HepG2 (cell line): ENCODE measurements at regions not wholly inside any gene's neighbourhood (a gene's known extent, or its start where the extent isn't known, plus 50 kb on each side); places are given as distances from the start of the nearest gene placed in this dataset.
"Not testable (repeated sequence)": the region's sequence is repeated elsewhere in the genome, so short reads cannot be mapped to it uniquely, and the experiment has no call there.

Source experiments
- GPN1 ChIP-seq: sonication (generic); formaldehyde crosslinking; IDR thresholded peaks from 2 replicates; pipeline ENCODE4 v1.5.1; 2020; ENCODE audit warnings: missing genetic modification reagents, borderline replicate concordance
- ZBTB1 ChIP-seq: sonication (generic); formaldehyde crosslinking; IDR thresholded peaks from 2 replicates; pipeline ENCODE4 v1.4.0; 2020; ENCODE audit warnings: missing genetic modification reagents, borderline replicate concordance
- ZNF367 ChIP-seq: sonication (generic); formaldehyde crosslinking; IDR thresholded peaks from 2 replicates; pipeline ENCODE4 v1.4.0; 2020; ENCODE audit warnings: missing genetic modification reagents, borderline replicate concordance
- ZNF850 ChIP-seq: sonication (generic); formaldehyde crosslinking; conservative IDR thresholded peaks from 2 replicates; pipeline ENCODE4 v1.9.0; 2021; ENCODE audit warnings: mild to moderate bottlenecking, missing genetic modification reagents
- TF ChIP-seq, protein P1 (sequence below): IDR thresholded peaks from 2 replicates; pipeline ENCODE4 v1.6.1; 2016; ENCODE audit warnings: missing compliant biosample characterization, missing genetic modification reagents, borderline replicate concordance

DNA sequence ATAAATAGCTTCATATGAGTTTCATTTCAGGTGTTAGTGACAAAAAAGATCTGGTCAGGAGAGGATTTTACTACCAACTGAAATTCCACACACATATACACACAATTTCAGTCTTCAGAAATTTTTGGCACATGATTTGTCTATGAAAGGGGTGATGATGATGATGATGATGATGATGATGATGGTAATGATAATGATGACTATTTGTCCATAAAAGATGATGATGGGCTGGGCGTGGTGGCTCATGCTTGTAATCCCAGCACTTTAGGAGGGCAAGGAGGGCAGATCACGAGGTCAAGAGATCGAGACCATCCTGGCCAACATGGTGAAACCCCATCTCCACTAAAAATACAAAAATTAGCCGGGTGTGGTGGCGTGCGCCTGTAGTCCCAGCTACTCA, 288.2 kb downstream of the ANXA1 start:
- not testable (repeated sequence) for TF ChIP-seq GPN1, ZNF850, ZBTB1, ZNF367 (CRISPR knock-in tag)
- TF ChIP-seq, protein P1, sequence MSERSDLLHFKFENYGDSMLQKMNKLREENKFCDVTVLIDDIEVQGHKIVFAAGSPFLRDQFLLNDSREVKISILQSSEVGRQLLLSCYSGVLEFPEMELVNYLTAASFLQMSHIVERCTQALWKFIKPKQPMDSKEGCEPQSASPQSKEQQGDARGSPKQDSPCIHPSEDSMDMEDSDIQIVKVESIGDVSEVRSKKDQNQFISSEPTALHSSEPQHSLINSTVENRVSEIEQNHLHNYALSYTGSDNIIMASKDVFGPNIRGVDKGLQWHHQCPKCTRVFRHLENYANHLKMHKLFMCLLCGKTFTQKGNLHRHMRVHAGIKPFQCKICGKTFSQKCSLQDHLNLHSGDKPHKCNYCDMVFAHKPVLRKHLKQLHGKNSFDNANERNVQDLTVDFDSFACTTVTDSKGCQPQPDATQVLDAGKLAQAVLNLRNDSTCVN (CRISPR knock-in tag), result not testable (repeated sequence)
